ENCODE measurements at regions not wholly inside any gene's neighbourhood (a gene's known extent, or its start where the extent isn't known, plus 50 kb on each side); places are given as distances from the start of the nearest gene placed in this dataset.

DNA sequence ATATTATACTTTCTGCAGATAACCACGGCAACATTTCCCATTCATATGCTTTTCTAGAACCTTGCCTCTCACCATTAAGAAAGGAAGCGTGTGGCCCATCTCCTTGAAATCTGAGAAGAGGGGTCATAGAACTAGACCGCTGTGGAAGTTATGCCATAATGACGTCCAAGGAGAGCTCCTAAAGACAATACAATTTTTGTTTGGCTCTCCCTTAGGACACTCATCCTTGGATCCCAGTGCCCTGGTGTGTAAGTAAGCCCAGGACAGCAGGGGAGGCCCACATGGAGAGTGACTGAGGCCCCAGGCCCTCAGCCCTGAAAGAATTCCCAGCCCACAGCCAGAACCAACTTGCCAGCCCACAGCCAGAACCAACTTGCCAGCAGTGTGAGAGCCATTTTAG is 379.6 kb downstream of the FOXA2 start:
- TF ChIP-seq, protein P1, sequence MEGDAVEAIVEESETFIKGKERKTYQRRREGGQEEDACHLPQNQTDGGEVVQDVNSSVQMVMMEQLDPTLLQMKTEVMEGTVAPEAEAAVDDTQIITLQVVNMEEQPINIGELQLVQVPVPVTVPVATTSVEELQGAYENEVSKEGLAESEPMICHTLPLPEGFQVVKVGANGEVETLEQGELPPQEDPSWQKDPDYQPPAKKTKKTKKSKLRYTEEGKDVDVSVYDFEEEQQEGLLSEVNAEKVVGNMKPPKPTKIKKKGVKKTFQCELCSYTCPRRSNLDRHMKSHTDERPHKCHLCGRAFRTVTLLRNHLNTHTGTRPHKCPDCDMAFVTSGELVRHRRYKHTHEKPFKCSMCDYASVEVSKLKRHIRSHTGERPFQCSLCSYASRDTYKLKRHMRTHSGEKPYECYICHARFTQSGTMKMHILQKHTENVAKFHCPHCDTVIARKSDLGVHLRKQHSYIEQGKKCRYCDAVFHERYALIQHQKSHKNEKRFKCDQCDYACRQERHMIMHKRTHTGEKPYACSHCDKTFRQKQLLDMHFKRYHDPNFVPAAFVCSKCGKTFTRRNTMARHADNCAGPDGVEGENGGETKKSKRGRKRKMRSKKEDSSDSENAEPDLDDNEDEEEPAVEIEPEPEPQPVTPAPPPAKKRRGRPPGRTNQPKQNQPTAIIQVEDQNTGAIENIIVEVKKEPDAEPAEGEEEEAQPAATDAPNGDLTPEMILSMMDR (IDR thresholded peaks at IDR 0.05; ENCODE audit: low read depth, low read length, missing input control), result no peak
- no peak for TF ChIP-seq JUND (IDR thresholded peaks at IDR 0.05)

All from liver (tissue), 3 donors.